ENCODE measurements at regions not wholly inside any gene's neighbourhood (a gene's known extent, or its start where the extent isn't known, plus 50 kb on each side); places are given as distances from the start of the nearest gene placed in this dataset.
"Not testable (repeated sequence)": the region's sequence is repeated elsewhere in the genome, so short reads cannot be mapped to it uniquely, and the experiment has no call there.

DNA sequence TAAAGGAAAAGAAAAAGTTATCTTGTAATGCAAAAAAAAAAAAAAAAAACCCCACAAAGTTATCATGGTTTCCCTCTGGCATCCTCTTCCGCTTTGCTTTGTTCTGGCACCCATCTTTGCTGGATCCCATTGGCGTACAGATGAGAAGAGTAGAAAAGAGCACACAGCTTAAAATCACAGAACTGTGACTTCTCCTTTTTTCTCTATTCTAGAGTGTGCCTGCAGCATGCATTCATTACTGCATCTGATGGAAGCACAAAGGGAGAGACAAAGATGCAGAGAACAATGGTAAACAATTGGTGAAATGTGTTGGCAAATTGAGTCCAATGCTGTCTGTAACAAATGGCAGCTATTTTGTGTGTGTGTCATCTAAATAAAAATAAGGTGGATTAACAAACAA lies 440.8 kb upstream of the PIK3R1 start:
- no peak overlapping the region for H3K27ac ChIP-seq
- TF ChIP-seq, protein P1, sequence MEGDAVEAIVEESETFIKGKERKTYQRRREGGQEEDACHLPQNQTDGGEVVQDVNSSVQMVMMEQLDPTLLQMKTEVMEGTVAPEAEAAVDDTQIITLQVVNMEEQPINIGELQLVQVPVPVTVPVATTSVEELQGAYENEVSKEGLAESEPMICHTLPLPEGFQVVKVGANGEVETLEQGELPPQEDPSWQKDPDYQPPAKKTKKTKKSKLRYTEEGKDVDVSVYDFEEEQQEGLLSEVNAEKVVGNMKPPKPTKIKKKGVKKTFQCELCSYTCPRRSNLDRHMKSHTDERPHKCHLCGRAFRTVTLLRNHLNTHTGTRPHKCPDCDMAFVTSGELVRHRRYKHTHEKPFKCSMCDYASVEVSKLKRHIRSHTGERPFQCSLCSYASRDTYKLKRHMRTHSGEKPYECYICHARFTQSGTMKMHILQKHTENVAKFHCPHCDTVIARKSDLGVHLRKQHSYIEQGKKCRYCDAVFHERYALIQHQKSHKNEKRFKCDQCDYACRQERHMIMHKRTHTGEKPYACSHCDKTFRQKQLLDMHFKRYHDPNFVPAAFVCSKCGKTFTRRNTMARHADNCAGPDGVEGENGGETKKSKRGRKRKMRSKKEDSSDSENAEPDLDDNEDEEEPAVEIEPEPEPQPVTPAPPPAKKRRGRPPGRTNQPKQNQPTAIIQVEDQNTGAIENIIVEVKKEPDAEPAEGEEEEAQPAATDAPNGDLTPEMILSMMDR (conservative IDR thresholded peaks at IDR 0.05) = no peak

DNA sequence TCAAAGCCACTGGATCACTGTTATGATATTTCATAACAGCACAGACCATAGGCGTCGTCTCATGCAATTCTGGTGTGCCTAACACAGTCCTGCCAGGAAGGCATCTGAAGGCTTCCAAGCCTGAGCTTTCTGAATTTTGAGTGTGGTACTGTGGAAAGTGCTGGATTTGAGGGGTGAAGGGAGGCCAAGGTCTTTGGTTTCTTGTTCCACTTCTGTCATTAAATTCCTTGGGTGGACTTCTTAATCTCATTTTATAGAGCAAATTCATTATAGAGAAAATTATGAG lies 441.3 kb upstream of the PIK3R1 start:
- H3K27ac ChIP-seq = no peak overlapping the region
- TF ChIP-seq, protein P1 (conservative IDR thresholded peaks at IDR 0.05) = no peak

DNA sequence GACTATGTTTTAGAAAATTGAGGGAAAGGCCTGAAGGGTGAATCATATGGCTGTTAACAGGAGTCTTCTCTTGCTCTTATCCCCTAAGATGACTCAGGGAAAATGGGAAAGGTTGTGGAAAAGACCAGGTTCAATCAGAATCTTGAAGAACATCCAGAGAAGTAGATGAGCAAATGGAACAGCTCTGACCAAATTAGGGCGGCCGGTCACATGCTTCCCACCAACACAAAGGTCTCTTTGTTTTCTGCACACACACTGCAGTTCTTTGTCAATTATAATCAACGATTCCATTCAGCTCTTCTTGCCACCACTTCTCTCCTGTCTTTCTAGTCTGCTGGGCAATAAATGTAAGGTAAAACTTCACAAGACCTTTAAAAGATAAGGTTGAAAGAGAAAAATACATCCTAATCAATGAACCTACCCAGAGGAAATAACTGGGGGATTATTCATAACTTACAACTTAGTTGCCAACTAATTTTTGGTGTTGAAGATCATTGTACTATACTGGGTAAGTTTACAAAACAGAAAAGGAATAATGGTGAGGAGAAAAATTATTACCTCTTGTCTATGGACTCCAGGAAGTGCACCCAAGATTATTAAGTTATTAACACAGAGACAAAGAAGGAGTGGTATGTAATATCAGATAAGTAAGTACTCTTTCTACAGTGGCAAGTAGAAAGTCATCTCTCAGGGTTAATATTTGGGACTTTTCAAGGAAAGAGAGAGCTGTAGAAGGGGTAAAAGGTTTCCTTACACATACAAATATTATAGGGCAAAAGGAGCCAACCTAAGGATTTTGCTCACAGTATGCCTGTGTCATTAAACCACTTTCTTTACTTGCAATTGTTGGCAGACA lies 441.9 kb upstream of the PIK3R1 start:
- TF ChIP-seq, protein P1 (conservative IDR thresholded peaks at IDR 0.05) = no peak

DNA sequence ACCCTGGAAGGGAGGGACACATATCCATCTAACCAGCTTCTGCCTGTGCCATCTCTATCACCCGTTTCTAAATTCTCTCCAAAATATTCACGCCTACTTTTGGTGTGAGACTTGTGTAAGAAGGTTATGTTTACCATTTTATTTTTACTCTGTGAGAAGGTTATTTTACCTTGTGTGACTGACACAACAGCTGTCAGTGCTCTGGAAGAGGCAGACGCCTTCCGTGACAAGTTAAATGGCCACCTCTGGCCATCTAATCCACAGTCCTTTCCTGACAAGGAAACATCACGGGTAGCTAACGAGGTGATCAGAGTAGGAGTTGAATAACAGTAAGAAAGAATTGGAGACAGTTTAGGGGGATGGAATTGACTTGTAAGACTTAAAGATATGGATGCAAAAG lies 443.8 kb upstream of the PIK3R1 start:
- H3K27ac ChIP-seq = no peak overlapping the region
- TF ChIP-seq, protein P1 (conservative IDR thresholded peaks at IDR 0.05) = no peak

More for the DNA sequence above, 441.9 kb upstream of the PIK3R1 start:
- no peak overlapping the region for H3K27ac ChIP-seq

DNA sequence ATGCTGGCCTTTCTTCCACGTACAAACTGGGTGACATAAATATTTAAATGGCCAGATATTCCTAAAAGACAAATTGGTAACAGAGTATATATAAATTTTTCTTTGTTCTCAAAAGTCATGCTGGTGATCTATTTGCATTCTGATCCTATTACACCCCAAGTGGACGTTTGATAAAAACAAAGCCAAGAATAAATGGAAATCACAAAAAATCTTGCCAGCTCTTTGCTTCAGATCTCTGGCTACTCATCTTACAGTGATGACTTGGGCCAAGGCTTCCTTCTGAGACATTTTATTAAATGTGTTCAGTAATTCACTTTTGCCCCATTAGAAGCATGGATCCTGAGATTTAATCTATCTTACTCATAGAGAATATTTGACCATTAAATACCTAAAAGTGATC lies 444.3 kb upstream of the PIK3R1 start:
- no peak overlapping the region for H3K27ac ChIP-seq
- TF ChIP-seq, protein P1 (conservative IDR thresholded peaks at IDR 0.05) = no peak

DNA sequence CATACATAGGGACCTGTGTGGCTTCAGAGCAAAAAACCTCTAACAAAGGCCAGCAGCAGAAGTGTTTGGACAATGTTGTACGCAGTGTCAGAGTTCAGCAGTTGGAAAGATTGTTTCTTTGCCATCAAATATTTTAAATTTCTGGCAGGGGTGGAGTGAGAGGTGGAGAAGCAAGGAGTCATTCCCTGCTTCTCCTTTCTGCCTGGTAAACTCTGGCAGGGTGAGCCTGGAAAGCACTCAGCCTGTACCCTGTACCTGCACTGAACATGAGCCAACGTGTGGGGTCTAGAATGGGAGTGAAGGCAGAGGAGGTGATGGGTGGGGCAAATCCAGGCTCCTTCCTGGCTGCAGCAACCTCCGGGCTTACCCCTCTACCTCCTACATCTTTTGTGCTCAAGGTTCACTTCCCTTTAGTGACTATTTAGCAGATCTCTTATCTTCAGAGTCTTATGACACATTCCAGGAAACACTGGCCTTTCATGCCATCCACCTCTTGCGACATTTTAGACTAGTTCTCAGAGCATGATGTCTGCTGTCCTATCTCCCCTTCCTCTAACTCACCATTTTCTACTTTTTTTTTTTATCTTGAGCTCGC lies 445.0 kb upstream of the PIK3R1 start:
- TF ChIP-seq, protein P1 (conservative IDR thresholded peaks at IDR 0.05) = no peak
- no peak overlapping the region for H3K27ac ChIP-seq

DNA sequence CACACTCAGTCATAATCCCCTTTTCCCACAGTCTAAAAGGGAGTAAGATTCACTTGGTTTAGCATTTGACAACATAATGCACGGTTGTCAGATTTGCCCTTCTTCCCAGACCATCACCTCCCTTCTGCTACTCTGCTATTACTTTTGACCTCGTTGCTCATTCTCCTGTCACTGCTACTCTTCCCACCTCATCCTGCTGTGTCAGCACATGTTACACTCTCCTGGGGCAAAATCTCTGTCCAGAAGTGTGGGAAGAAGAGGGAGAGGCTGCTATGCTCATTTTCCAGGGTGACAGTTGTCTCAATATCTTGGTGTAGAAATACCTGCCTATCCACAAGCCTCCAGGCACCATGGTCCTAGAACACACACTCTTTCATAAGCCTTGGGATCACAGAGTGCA lies 449.9 kb upstream of the PIK3R1 start:
- TF ChIP-seq, protein P1 (conservative IDR thresholded peaks at IDR 0.05) = no peak
- H3K27ac ChIP-seq = no peak overlapping the region

DNA sequence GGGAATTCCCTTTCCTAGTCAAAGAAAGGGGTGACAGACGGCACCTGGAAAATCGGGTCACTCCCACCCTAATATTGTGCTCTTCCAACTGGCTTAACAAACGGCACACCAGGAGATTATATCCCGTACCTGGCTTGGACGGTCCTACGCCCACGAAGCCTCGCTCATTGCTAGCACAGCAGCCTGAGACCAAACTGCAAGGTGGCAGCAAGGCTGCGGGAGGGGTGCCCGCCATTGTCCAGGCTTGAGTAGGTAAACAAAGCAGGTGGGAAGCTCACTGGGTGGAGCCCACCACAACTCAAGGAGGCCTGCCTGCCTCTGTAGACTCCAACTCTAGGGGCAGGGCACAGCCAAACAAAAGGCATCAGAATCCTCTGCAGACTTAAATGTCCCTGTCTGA lies 457.8 kb upstream of the PIK3R1 start:
- H3K27ac ChIP-seq = not testable (repeated sequence)

All from VCaP (cell line).